Stimulated activated CD8-positive, alpha-beta memory T cell treated with anti-CD3 and anti-CD28 coated beads, Interleukin-2, amount 100 ng/mL, for 48 hours (primary cell): ENCODE measurements at regions not wholly inside any gene's neighbourhood (a gene's known extent, or its start where the extent isn't known, plus 50 kb on each side); places are given as distances from the start of the nearest gene placed in this dataset.

ENCODE experiments used
- DNase-seq, 2 donors: peaks; one replicate each; pipeline ENCODE4 v3.0.0-alpha.2; 2020; ENCODE audit warnings: low read depth in 2 of 2

DNA sequence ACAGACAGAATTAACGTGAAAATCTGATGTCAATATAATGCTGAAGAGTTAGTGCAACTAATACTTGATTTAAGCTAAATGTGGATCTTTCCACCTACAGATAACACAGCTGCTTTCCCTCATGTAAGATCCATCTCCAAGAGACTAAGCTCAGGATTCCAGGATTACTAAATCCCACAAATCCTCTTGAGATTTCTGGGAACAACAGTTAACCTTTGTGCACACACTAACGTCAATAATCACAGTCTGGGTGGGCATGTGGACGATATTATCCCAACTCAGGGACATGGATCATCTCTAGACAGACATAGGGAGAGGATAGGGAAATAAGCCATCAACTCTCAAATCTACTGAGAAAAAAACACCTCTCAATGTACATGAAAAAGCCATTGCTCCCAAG, 432.6 kb downstream of the SATB2 start:
- DNase-seq, result no peak

GRCh38 chr2:199024224-199024623, 433.5 kb downstream of the SATB2 start:
- no peak for DNase-seq

GRCh38 chr2:199019898-199020507, 437.7 kb downstream of the SATB2 start:
- DNase-seq, result no peak

DNA sequence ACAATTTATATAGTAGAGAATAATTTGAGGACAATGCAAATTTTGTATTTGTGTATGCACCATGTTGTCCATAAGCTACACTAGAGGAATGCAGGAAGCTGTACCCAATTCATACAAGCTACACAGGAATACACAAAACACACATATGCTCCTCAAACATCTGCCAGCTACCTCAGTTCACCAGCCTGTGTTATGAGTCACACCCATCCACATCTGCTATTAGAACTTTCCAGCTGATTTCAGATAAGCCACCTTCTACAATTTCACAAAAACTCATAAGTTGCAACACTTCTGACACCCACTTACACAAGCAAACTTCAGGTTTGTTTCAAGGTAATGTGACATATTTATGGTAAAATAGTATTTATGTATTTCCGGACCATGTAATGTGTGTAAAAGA, 438.9 kb downstream of the SATB2 start:
- DNase-seq, result no peak

- DNase-seq, result no peak
Measured at GRCh38 chr2:199015072-199015471, 442.7 kb downstream of the SATB2 start.

- no peak for DNase-seq
Measured at GRCh38 chr2:199014226-199014625, 443.5 kb downstream of the SATB2 start.

GRCh38 chr2:199011908-199012307, 445.8 kb downstream of the SATB2 start:
- DNase-seq, result no peak

- DNase-seq, result no peak
Measured at GRCh38 chr2:198994678-198995077, 463.1 kb downstream of the SATB2 start.

DNA sequence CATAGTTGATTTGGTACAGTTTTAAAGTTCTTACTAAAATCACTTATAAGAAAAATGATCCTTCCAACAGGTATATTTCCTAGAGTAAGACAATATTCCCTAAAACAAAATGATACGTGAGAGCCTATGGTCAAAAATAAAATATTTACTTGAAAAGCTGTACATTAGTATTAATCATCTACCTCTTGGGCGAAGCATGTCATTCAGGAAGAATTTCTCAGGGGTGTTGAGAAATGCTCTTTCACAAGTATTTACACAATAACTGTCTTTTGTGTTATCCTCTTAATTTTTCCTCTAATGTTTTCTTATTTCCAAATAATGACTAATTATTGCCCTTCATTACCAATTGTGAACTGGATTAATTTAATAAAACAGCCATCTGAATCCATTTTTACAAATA, 466.3 kb downstream of the SATB2 start:
- no peak for DNase-seq

- no peak for DNase-seq
Measured at GRCh38 chr2:198975779-198976178, 482.0 kb downstream of the SATB2 start.

GRCh38 chr2:198973785-198974184, 484.0 kb downstream of the SATB2 start:
- DNase-seq, result no peak

DNA sequence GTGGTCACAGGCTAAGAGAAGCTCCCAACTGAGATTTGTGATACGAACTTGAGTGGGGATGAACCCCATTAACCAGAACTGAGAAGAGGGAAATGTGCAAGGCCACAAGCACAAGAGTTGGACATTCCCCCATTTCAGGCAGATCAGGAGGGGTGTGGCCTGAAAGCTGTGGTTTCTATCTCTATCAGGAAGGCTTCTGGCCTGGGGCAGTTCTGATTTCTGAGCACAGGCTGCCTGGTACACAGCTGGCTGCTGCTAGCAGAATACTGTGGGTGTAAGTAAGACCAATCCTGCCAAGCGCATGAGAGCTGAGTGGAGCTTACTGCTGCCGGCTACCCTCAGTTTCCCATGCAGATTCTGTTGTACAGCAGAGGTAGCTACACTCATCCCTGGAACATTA, 484.6 kb downstream of the SATB2 start:
- no peak for DNase-seq

DNA sequence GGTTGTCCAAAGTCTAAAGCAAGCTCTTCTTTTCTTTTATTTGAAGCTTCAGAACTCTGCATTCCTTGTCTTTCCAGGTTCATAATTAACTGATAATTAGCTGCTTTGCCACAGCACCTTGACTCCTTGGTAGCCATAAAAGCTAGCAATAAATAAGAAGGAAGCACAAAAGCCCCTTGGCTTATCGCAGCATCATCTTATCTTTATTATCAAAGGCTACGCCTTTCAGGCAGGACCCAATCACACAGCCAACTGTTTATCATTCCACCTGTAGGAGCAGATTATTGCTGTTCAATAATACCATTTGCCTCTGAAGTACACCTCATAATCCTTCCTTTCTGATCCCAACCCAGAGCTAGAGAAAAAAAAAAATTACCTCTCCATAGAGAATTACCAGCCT, 489.2 kb downstream of the SATB2 start:
- no peak for DNase-seq

GRCh38 chr2:198966269-198966668, 491.5 kb downstream of the SATB2 start:
- DNase-seq, result no peak

GRCh38 chr2:198961547-198961946, 496.2 kb downstream of the SATB2 start:
- DNase-seq, result no peak

- no peak for DNase-seq
Measured at GRCh38 chr2:198957181-198957580, 500.6 kb downstream of the SATB2 start.

- no peak for DNase-seq
Measured at GRCh38 chr2:198953328-198953727, 504.4 kb downstream of the SATB2 start.

DNA sequence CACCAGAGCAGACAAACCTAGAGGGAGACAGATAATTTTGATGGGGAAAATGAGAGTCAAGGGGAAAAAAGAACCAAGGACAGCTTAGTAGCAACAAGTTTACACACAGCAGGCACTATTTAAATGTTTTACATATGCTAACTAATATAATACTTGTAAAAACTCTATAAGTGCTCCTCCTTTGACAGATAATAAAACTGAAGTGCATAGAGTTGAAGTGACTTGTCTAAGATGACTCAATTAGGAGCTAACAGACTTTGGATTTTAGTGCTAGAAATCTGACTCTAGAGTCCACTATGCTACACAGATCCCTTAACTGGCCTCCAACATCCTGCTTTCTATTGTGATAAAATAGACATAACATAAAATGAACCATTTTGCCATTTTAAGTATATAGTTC, 506.9 kb downstream of the SATB2 start:
- no peak for DNase-seq

DNA sequence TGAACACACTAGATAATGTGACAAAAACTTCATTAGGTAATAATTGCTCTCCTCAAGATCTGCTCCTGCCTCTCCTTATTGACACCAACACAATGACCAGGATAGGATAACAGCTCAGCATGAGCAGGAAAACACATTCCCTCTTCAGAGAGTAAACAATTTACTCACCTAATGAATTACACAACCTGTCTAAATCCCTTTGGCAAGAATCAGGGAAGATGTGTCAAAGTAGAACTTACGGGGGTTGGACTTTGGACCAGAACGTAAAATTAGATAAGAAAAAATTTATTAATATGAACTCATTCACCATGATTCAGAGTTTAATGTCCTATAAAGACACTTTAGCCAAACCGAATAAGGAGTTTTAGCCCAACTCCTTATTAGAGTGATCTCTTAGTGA, 512.2 kb downstream of the SATB2 start:
- DNase-seq, result no peak

DNA sequence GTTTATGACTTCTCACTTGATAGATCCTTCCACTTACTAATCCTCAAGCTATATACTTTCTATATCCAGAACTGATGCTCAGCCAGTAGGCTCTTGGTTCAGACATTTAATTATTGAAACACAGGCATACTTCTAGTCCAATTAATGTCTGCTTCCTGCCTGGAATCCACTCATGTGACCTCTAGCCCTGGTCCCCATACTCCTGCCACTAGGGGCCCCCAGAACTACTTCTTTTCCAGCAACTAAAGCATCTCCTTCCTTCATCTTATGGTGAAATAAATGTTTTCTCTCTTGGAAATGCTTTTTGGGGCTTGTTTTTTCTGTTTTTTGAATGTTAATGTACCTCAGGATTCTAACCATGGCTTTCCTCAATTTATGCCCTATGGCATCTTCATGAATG, 527.6 kb downstream of the SATB2 start:
- DNase-seq, result no peak

DNA sequence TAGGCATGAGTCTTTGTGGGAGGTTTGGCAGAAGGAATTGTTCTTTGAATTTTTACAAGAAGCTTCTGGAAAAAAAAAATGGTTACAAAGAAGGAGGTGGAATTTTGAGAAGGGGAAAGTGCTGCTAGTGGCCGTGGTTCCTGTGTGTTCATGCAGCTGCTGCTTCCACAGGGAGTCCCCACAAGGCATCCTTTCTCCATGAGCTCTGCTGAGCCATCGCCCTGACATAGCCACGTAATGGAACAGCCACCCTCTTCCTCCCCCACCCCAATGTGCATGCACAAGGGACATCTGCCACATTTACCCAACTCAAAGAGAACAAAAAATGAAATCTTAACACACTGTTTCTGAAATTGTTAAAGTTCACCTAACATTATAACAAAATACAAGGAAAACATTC, 529.7 kb downstream of the SATB2 start:
- no peak for DNase-seq

DNA sequence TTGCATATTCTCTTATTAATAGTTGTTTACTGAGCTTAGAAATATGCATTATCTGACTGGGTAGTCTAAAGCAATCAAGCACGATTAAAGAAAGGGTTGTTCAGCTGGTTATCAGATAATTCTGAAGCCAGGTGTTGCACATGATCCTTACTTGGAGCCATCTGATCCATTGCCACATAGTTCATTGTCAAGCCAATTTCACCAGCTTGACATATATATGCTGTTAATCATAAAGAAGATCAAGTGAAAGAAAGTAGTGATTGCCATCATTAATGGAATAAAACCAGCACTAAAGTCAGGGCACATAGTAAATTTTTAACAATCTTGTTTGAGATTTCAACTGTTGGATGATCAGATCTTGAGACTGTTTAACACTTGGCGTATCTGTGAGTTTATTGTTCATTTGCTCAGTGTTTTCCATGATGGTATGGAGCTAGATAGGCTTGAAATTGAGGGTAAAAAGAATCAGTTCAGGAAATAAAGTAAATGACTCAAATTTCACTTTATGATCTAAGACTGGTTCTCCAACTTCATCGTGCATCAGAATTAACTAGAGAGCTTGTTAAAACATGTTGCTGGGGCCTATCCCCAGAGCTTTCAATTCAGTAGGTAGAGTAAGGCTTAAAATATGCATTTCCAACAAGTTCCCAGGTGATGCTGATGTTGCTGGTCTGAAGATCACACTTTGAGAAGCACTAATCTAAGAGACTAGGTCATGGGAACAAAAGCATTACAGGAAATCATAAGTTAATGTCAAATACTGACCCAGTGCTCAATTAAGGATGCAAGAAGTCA, 539.6 kb downstream of the SATB2 start:
- DNase-seq, result no peak

DNA sequence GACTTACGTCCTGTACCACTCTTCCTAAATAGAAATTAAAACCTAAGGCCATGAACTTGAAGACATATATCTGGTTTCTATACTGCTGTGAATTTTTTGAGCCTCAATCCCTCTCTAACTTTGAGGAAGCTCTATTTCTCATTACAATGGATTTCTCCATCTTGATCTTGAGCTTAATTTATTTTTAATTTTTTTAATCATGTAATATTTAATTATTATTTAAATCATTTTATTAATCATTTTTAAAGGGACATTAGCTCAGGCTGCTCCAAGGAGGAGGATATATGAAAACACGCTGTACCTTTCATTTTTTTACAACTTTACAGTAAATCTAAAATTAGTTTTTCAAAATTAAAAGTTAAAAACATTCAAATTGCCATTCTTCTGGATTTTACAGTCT, 540.5 kb downstream of the SATB2 start:
- DNase-seq, result no peak
